DMS 273 (cell line): ENCODE measurements at regions not wholly inside any gene's neighbourhood (a gene's known extent, or its start where the extent isn't known, plus 50 kb on each side); places are given as distances from the start of the nearest gene placed in this dataset.
A peak's percentile ranks its signal among the peaks of the same experiment; 100 is the strongest.

Experiments used
- DNase-seq: peaks from one replicate; lab custom pipeline; 2025; ENCODE audit not compliant: unreplicated experiment; lab: John Stamatoyannopoulos, UW

GRCh38 chr12:97173688-97174410, 266.8 kb downstream of the NEDD1 start:
- DNase-seq = peak; percentile 4

GRCh38 chr12:97177481-97177880, 270.4 kb downstream of the NEDD1 start:
- DNase-seq = no peak

DNA sequence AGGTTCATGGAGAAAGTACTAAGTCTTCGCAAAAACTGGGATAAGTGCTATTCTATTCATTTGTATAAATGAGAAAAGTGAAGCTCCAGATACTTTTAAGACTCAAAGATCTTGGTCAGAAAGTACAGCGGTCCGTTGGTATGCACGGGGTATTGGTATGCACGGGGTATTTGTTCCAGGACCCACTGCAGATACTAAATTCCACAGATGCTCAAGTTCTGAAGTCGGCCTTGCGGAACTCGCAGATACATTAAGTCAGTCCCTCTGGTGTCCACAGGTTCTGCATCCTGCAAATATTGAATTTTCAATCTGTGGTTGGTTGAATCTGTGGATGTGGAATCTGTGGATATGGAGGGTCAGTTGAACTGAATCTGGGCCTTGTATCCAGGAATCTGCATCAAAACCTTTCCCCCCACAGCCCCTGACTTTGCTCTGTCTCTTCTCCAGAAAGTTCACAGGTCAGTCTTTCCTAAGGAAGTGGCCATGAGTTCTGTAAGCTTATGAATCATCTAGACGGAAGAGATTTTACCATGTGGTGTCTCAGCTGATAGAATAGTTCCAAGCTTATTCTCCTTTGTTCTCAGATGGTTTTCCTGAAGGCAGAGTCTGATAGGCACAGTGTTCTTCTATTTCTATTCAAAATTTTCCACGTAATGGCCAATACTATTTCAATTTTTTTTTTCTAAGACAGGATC, 274.7 kb downstream of the NEDD1 start:
- DNase-seq = no peak

GRCh38 chr12:97182769-97183168, 275.7 kb downstream of the NEDD1 start:
- DNase-seq = no peak

DNA sequence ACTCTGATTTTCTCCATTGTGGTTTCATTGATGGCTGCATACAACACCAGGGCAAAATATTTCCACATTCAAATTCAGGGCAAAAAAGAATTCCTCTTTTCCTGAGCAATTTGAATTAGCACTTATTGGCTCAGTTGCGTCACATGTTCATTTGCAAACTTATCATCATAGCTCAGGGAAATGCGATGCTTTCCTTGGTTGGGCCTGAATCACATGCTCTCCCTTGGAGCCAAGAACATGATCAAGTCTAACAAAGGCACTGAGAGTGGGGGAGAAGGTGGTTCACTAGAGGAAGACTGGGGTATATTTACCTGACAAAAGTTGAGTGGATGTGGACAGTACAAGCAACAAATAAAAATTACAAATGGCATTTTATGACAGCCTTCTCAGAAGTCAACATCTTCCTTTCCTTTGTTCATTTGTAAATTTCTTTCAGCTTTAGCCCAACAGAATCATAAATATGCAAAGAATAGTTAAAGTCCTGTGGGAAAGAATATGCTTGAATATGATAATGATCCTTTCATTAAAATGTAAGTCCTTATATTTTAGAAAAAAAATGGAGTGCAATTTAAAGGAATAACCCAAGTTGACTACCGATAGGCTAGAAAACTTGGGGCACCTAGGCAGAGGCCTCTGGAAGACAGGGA, 277.2 kb downstream of the NEDD1 start:
- DNase-seq = no peak

DNA sequence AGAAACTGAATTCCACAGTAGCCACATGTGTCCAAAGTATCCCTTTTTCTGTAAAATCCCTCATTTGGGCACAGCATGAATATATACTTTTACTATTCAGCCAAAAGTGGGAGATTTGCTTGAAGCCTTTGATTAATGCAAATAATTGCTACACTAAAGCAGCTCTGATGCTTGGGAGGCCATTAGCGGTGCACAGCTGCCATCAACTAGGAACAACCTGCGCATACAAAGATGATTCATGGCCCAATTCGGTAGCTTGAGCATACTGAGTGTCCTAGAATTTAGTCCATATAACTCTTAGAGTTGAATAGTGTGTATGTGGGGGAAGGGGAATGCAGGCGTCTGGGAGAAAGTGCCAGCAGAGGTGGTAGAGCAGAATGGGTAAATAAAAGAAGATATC, 277.0 kb upstream of the RMST start:
- DNase-seq = no peak

DNA sequence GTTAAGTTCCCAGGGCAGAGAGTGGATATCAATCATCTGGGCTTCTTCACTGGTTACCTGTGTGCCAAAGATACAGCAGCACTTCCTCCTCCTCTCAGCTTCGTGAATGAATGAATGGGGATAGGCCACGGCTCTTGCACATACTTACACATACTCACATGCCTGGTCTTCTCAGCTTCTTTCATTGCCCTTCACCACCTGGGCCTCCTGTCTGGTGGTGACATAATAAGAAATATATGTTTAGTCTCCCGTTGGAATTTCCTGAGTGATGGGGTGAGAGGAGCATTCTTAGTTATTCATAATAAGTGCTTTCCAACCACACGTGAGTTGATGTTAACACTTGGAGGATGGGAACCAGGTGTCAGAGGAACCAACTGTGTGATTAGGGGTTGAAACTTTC, 268.1 kb upstream of the RMST start:
- DNase-seq = no peak

DNA sequence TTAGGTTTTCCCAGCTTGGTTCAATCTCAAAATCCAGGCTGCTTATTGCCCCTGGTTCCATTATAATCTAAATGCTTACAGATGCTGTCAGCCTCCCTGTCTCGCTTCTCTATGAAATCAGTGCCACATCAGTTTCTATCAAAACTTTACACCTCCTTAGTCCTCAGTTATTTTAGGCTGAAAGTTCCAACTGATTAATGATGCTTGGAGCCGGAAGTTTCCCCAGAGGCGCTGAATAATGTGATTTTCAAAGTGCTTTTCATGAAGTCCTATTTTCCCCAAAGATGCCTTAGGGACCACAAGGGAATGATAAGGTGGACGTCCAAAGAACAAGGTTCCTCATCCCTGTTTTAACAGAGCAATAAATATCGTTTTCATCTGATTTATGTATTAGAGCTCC, 262.4 kb upstream of the RMST start:
- no peak for DNase-seq

DNA sequence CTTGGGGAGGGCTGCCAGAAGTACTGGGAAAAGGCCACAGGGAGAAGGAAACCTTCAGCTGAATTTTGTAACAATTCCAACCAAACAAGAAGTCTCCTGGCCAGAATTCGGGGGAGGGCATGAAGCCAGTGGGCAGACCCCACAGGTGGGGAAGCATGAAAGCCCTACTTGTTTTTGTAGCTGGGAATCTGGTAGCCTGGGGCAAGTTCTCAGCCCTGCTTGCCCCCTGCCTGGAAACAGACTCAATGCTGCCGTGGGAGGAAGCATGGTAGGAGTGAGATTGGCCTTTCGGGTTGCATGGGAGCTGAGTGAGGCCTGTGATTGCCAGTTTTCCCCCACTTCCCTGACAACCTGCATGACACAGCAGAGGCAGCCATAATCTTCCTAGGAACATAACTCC, 259.2 kb upstream of the RMST start:
- DNase-seq = no peak

DNA sequence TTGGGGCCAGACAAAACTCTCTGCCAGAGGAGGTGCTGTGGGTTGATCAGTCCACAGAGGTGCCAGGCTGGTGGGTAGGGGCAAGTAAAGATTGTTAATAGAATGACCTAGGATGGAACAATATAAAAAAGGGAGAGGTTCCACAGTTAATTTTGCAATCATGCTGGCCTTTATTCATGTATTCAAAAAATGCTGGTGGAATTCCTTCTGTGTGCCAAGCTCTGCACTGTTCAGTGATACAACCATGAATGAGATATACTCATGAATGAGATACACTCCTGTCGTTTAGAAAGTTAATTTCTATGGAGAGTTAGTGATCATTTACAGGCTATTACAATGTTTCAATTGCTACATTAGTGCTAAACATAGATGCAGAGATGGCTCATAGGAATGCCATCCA, 252.6 kb upstream of the RMST start:
- no peak for DNase-seq

GRCh38 chr12:97211416-97211930, 251.1 kb upstream of the RMST start:
- no peak for DNase-seq

DNA sequence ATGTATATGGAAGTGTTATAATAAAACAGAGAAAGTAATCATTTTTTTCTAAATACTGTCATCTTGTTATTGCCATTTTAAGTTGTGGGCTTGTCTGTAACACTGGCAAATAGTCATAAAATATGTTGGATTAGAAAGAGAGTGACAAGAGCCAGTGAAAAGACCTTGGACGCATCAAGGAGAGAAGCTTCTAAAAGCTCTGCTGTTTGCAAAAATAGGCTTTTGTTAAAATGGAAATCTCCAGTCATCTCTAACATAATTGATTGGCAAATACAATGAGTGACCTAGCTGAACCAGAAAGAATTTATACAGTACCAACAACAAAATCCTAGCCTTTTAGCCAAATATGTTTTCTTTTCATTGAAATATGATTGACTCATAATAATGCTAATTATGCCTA, 245.8 kb upstream of the RMST start:
- DNase-seq = no peak

GRCh38 chr12:97222391-97222790, 240.2 kb upstream of the RMST start:
- no peak for DNase-seq

DNA sequence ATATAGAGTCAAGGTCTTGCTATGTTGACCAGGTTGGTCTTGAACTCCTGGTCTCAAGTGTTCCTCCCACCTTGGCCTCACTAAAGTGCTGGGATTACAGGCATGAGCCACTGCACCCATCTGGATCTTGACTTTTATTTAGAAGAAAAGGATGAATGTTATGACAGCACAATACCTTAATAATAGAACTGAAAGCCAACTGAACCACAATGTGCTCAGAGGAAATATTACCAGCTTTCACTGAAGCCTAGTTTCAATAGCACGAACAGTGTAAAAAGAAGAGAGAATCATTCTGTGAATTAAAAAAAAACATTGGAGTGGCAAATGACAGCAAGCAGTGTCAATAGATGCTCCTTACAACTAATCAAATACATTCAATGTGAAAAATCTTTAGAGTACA, 239.2 kb upstream of the RMST start:
- DNase-seq = no peak

- no peak for DNase-seq
These were observed 233.6 kb upstream of the RMST start for GRCh38 chr12:97229004-97229403.

DNA sequence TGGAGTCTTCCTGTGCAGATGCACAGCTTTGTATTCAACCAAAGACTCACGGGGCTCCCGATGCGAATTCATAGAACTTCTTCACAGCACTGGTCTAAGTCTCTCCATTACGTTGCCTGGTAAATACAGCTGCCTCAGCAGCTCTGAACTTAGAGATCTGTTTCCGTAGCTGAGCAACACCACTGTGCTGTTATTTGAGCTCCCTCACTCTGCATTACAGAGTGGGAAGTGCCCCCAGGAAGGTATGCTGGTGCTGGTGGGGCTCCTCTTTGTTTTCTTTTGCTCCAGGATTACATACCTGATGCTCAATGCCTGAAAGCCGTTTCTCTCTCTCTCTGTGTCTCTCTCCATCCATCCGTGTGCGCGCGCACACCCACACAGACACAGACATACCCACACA, 227.5 kb upstream of the RMST start:
- no peak for DNase-seq

DNA sequence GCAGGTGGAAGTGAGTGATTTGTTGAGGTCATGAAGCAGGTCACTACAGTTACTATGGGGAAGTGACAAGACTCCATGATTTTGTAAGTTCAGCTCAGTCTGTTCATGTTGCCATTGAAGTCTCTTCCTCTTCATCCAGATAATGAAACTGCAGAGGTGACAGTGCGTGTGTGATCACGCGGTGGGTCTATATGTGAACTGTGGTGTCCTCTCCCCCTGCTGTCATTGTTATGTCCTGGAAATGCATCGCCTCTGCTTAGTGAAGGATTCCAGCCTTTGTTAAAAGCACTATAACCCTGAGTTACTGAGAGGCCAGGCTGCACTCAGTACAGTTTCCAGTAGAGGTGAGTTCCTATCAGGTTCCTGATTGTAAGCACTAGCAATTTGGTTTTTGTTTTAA, 216.2 kb upstream of the RMST start:
- DNase-seq = no peak

DNA sequence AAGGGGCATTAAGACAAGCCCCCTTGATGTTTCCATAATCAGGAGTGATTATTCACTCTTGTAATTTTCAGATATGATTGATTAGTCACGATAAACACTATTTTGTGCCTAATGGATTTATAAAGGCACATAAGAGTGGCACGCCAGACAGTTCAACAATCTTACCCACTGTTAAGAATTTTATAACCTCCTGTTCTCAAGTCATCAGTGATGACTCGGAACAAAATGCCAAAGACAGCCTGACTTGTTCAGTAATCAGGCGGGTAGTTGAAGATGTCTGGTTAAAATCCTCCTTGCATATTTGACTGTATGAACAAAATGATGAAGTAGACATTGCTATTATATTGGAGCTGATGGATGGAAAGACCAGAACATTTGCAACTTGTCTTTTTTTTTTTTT, 212.1 kb upstream of the RMST start:
- DNase-seq = no peak

GRCh38 chr12:97257726-97258125, 204.9 kb upstream of the RMST start:
- peak; percentile 49 for DNase-seq

DNA sequence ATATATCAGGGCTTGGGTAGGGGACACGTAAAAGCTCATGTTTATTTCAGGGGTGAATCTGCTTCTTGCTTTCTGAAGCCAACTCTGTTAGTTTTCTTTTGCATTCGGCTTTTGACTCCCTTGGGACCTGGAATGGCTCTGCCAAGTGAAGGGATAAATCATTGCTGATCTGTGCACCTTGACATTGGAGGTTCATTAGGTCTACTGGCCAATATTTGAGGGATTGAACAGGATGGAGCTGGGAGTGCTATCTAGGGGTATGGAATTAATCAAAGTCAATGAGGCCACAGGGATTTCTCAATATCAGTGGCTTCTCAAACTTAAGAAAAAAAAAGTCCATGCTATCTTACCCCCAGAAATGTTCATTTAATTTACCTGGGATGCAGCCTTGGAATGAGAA, 203.5 kb upstream of the RMST start:
- DNase-seq = no peak

- no peak for DNase-seq
These were observed 201.8 kb upstream of the RMST start for GRCh38 chr12:97260786-97261185.

DNA sequence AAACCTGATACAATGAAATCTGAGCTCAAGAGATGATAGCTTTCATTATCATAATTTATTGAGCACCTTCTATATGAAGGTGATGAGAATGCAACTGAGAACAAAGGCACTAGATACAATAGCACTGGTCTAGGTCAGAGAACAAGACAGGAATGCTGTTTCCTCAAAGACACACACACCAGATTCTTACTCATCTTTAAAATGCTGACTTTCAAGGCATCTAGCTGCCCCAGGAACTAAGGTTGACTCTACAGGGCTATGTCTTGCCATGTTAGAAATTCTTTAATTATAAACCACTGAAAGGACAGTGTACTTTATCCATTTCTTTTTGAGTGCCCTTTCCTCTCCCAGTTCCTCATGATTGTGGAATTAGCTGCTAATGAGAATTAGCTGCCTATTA, 195.4 kb upstream of the RMST start:
- no peak for DNase-seq
